ENCODE measurements at regions not wholly inside any gene's neighbourhood (a gene's known extent, or its start where the extent isn't known, plus 50 kb on each side); places are given as distances from the start of the nearest gene placed in this dataset.

DNA sequence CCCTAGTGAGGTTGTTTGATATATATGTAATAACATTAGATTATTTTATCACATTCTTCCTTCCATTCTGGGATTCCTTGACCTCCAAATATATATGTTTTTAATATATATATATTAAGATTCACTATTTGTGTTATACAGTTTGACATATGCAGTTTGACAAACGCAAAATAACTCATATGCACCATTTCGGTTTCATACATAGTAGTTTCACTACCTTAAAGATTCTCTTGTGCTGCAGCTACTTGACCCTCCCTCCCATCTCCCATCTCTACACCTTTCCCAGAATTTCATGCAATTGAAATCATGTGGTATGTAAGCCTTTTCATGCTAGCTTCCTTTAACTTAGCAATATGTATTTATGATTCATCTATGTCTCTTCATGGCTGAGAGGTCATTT is 1244.4 kb downstream of the SORCS3 start:
- TF ChIP-seq POLR2A (IDR thresholded peaks at IDR 0.05; ENCODE audit: low read depth, low read length) (no peak), TAF1 (IDR thresholded peaks at IDR 0.05; ENCODE audit: borderline replicate concordance, low read depth, low read length) (no peak)

Measured in GM12892 (cell line).